GM23248 (cell line): ENCODE measurements at regions not wholly inside any gene's neighbourhood (a gene's known extent, or its start where the extent isn't known, plus 50 kb on each side); places are given as distances from the start of the nearest gene placed in this dataset.

Experiments
- EZH2 ChIP-seq: fragments of 200-600 bp; sonication (generic); IDR thresholded peaks from 2 replicates; pipeline ENCODE4 v1.6.1; 2018; ENCODE audit warnings: antibody characterized with exemption, mild to moderate bottlenecking; ENCODE audit not compliant: insufficient read depth, poor library complexity, severe bottlenecking
- EZH2phosphoT487 ChIP-seq: fragments of 200-600 bp; sonication (generic); IDR thresholded peaks from 2 replicates; pipeline ENCODE4 v1.6.1; 2018; ENCODE audit warnings: antibody characterized with exemption, moderate library complexity, mild to moderate bottlenecking, low read depth; ENCODE audit not compliant: insufficient read depth

GRCh38 chr6:19587238-19587942 is 249.8 kb upstream of the ID4 start:
- TF ChIP-seq EZH2phosphoT487 (no peak), EZH2 (no peak)
